PFSK-1 (cell line): ENCODE measurements at regions not wholly inside any gene's neighbourhood (a gene's known extent, or its start where the extent isn't known, plus 50 kb on each side); places are given as distances from the start of the nearest gene placed in this dataset.

Experiments used
- POLR2AphosphoS5 ChIP-seq: IDR thresholded peaks from 2 replicates; pipeline ENCODE4 v1.6.1; 2012; ENCODE audit warnings: low read depth, mild to moderate bottlenecking, control low read depth, low read length, moderate library complexity
- SIN3A ChIP-seq: IDR thresholded peaks from 2 replicates; pipeline ENCODE4 v1.6.1; 2012; ENCODE audit warnings: mild to moderate bottlenecking, low read length, moderate library complexity, borderline replicate concordance; ENCODE audit not compliant: insufficient read depth
- TAF1 ChIP-seq: IDR thresholded peaks from 2 replicates; pipeline ENCODE4 v1.6.1; 2012; ENCODE audit warnings: low read length, control low read depth, borderline replicate concordance; ENCODE audit not compliant: insufficient read depth
- TF ChIP-seq, protein P1 (sequence below), 2 experiments: IDR thresholded peaks; 2 replicates each; pipeline versions ENCODE4 v1.6.1 to v1.8.0; 2011 to 2012; ENCODE audit warnings: low read depth in 2 of 2, low read length in 2 of 2, control low read depth in 1 of 2, inconsistent platforms in 1 of 2, mild to moderate bottlenecking in 1 of 2, moderate library complexity in 1 of 2; ENCODE audit not compliant: insufficient read depth in 1 of 2

DNA sequence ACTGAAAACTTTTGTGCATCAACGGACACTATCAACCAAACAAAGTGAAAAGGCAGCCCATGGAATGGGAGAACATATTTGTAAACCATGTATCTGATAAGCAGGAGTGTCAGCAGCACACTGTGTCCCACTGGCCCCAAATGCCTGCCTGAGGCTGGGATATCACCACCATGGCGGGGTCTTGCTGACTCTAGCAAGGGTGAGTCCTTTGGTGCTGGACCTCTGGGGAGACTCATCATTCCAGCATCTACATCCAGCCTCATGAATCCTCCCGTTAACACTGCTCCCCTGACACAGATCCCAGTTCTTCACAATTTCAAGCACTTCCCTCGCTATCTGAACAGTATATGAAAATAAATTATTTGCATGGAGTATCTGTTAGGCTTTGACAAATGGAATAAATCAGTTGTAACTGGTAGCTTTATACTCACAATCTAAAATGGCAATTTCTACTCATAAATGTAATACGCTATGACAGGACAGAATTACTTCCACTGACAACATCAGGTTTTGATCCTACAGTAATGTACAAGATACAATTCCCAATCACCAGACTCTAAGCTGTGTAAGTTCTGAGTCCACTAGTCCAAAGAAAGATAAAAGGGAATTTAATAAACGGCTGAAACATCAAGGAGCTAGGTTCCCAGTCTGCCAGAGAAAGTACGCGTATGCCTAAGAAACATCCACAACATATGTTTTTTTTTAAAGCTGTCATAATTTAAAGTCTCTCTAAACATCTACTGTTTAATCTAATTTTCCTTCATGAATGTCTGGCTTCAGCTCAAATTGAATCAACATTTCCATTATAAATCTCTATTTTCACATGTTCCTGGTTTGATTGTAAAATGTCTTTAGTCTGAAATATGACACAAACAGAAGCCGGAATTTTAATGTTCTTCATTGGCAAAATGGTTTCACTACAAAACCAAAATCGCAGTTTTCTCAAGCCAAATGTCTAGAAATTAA lies 95.1 kb downstream of the SIPA1L2 start:
- no peak for TF ChIP-seq POLR2AphosphoS5
- TF ChIP-seq SIN3A = no peak
- no peak for TF ChIP-seq TAF1
- TF ChIP-seq, protein P1, sequence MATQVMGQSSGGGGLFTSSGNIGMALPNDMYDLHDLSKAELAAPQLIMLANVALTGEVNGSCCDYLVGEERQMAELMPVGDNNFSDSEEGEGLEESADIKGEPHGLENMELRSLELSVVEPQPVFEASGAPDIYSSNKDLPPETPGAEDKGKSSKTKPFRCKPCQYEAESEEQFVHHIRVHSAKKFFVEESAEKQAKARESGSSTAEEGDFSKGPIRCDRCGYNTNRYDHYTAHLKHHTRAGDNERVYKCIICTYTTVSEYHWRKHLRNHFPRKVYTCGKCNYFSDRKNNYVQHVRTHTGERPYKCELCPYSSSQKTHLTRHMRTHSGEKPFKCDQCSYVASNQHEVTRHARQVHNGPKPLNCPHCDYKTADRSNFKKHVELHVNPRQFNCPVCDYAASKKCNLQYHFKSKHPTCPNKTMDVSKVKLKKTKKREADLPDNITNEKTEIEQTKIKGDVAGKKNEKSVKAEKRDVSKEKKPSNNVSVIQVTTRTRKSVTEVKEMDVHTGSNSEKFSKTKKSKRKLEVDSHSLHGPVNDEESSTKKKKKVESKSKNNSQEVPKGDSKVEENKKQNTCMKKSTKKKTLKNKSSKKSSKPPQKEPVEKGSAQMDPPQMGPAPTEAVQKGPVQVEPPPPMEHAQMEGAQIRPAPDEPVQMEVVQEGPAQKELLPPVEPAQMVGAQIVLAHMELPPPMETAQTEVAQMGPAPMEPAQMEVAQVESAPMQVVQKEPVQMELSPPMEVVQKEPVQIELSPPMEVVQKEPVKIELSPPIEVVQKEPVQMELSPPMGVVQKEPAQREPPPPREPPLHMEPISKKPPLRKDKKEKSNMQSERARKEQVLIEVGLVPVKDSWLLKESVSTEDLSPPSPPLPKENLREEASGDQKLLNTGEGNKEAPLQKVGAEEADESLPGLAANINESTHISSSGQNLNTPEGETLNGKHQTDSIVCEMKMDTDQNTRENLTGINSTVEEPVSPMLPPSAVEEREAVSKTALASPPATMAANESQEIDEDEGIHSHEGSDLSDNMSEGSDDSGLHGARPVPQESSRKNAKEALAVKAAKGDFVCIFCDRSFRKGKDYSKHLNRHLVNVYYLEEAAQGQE (IDR thresholded peaks at IDR 0.05; ENCODE audit: insufficient read depth in 1 of 2, low read depth in 2 of 2, low read length in 2 of 2) = no peak
